Fibroblast of skin of left biceps (primary cell): ENCODE measurements at regions not wholly inside any gene's neighbourhood (a gene's known extent, or its start where the extent isn't known, plus 50 kb on each side); places are given as distances from the start of the nearest gene placed in this dataset.
A peak's percentile ranks its signal among the peaks of the same experiment; 100 is the strongest.

Source experiments
- DNase-seq, 2 experiments: peaks; one replicate each; pipeline ENCODE4 v3.0.0-alpha.2; 2013; ENCODE audit warnings: low read depth in 2 of 2

DNA sequence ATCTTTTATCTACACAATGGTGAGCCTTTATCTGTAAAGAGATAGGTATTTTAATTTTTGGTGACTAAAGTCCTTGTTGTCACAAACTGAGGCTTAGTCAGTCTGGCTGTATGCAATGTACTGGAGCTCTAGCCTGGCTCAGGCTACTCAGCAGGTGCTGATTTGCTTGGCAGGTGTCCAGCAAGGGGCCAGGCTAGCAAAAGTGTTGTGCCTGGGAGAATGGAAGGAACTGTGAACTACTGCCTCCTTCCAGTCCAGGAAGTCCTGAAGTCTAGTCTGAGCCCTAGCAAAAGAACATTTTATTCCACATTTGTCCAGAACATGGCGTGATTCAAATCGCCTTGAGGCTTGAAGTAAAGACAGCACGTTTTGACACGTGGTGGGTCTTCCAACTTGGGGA, 260.5 kb downstream of the CCDC85A start:
- no peak for DNase-seq

DNA sequence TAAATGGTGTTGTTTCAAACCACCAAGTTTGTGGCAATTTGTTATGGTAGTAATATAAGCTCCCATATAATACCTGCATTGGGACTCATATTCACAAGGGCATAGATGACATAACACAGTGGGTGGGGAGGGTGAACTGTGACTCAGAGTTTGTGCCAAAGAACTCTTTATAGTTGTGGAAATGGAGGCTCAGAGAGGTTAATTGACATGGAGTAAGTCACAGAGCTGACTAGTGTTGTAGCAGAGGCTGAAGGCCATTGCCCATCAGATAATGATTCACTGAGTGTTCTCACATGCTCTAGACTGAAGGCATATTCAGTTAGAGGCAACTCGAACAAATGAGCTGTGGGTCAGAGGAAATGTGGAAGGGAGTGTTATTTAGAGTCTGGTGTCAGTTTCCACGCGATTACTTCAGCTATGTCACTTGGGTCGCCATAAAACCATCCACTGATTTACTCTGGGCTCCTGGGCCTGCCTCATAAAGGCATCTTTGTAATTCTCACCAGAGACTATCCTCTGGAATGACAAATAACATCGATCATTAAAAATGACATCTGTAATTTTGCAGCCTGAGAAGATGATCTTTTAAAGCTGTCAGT, 264.7 kb downstream of the CCDC85A start:
- peak in 1 of 2 experiments; percentile 13 for DNase-seq

DNA sequence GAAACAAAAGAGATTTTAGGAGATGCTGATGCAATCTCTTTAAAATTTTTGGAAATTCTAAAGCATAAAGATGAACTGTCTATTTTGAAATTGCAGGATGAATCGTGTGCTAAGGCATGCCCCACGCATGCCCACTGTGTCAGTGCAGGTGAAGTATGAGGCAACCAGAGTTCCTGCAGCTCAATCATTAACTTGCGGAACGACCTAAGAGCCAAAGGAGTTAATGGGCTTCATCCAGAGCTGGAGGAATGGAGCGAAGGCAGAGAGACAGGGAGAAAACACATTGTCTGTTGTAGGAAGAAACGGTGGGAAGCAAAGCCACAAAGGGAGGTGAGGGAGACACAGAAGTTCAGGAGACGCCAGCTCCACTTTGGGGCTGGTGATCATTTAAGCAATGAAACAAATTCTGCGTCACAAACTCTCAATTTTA, 265.2 kb downstream of the CCDC85A start:
- peak in 1 of 2 experiments; percentile 25 for DNase-seq

DNA sequence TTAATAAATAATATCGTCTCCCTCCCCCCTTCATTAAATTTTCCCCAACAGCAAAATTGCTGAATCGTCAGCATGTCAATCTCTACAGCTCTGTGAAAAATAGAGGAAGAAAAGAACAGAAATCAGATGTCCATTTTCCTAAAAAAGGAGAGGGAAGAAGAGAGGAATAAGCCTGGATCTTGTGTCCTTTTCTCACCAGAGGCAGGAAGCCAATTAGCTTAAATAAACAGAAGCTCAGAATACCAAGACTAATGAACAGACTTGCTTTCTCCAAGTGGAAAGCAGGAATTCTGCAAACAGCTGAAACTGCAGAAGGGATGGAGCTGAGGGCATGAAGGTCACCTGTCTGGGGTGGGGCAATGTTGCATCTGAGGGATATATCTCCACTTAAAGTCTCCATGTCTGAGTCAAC, 265.7 kb downstream of the CCDC85A start:
- DNase-seq = no peak

- DNase-seq = no peak
Observed at GRCh38 chr2:56450047-56450446, 266.3 kb downstream of the CCDC85A start.

GRCh38 chr2:56450772-56451171, 267.0 kb downstream of the CCDC85A start:
- DNase-seq = no peak

- DNase-seq = no peak
Observed at GRCh38 chr2:56455642-56456041, 271.9 kb downstream of the CCDC85A start.

- no peak for DNase-seq
Observed at GRCh38 chr2:56456791-56457190, 273.0 kb downstream of the CCDC85A start.

DNA sequence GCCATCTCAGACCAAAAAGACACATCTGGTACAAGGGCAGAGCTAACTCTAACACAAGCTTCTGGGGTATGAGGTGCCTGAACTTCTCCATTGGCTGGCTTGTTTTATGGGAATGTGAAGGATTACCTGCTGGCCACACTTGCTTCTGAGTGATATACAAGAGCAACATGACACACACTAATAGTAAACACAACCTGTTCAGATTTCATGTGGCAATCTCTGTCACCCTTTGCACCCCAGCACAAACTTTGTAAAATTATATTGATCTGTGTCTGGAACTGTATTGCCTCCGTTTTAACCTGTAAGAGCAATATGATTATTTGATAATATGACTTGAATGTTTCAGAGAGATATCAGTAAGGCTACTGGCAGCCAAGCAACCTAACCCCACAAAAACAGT, 276.7 kb downstream of the CCDC85A start:
- DNase-seq = no peak

GRCh38 chr2:56464066-56464465, 280.3 kb downstream of the CCDC85A start:
- no peak for DNase-seq

- DNase-seq = peak; percentile 39 to 50
Observed at GRCh38 chr2:56464613-56465012, 280.8 kb downstream of the CCDC85A start.

DNA sequence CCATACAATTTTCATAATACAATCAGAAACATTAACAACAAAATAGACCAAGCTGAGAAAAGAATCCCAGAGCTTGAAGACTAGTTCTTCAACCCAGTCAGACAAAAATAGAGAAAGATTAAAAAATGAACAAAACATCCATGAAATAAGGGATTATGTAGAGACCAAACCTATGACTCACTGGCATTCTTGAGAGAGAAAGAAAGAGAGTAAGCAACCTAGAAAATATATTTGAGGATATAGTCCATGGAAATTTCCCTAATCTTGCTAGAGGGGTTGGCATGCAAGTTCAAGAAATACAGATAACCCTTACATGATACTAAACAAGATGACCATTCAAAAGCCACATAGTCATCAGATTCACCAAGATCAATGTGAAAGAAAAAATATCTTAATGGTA, 281.7 kb downstream of the CCDC85A start:
- no peak for DNase-seq

- DNase-seq = no peak
Observed at GRCh38 chr2:56473524-56473923, 289.7 kb downstream of the CCDC85A start.

GRCh38 chr2:56474412-56475158, 290.8 kb downstream of the CCDC85A start:
- peak; percentile 13 to 21 for DNase-seq

- no peak for DNase-seq
Observed at GRCh38 chr2:56475191-56475590, 291.4 kb downstream of the CCDC85A start.

DNA sequence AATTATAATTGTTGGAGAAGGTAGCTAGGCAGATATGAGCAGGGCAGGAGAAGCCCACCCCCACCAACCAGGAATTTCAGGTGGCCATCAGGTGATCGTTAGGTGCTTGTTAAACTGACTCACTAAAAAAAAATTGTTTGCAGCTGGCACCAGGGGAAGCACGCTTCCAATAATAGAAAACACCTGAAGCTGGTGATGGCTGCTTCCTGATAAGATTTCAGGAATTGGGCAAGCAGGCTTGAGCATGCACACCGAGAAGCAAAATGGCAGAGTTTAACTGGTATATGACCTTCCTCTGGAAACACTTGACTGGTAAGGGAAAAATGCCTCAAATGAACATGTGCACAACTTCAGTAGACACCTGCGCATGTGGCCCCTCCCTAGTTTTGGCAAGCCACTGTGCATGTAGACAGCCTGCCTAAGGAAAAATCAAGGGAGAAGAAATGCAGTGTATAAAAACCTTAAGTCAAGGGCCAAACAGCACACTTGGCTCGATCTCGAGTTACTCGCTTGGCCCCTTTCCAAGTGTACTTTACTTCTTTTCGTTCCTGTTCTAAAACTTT, 292.8 kb downstream of the CCDC85A start:
- DNase-seq = no peak

DNA sequence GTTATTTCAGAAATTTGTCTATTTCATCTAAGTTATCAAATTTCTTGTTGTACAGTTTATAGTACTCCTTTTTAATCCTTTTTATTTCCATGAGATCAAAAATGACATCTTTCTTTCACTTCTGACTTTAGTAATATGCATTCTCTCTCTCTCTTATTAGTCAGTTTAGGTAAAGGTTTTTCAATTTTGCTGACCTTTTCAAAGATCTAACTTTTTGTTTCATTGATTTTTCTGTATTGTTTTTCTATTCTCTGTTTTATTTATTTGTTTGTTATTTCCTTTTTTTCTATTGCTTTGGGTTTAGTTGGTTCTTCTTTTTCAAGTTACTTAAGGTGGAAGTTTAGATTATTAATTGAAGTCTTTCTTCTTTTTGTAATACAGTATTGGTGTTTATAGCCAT, 294.2 kb downstream of the CCDC85A start:
- DNase-seq = no peak

- DNase-seq = no peak
Observed at GRCh38 chr2:56483081-56483480, 299.3 kb downstream of the CCDC85A start.

DNA sequence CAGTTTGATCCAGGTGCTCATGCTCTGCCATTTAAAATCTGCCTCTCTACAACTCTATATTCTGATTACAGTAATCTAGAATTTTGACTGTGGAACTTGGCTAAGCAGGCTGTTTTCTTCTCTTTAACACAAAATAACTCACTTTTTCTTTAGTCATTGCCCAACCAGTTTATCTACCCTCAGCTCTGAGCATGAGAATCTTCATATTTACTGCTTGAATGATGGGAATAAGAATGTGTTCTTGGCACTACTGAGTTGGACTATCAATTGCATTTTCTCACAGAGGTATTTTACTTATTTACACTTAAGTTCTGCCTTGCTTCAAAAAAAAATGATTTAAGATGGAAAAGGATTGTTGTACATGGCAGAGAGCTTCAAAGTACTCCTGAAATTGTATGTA, 301.1 kb downstream of the CCDC85A start:
- no peak for DNase-seq

GRCh38 chr2:56500317-56500716, 316.5 kb downstream of the CCDC85A start:
- no peak for DNase-seq

- DNase-seq = no peak
Observed at GRCh38 chr2:56502616-56503015, 318.8 kb downstream of the CCDC85A start.

DNA sequence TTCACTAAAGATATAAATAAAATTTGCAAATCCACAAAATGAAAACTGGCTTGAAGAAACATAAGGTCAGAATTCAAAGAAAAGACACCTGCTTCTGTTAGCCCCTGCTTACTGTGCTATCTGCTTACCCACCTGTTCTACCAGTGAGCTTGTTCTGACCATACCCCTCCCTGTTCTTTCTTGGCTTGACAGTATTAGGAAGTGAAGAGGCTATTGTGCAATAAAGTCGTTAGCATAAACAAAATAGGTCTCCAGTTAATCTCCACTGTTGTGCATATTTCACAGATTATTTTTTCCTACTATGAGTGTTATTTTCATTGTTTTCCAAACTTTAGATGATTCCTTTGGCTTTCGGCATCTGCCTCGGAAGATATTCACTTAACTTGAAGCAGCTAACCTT, 322.1 kb downstream of the CCDC85A start:
- no peak for DNase-seq

- DNase-seq = no peak
Observed at GRCh38 chr2:56508662-56509061, 324.9 kb downstream of the CCDC85A start.
